ENCODE measurements at regions not wholly inside any gene's neighbourhood (a gene's known extent, or its start where the extent isn't known, plus 50 kb on each side); places are given as distances from the start of the nearest gene placed in this dataset.

DNA sequence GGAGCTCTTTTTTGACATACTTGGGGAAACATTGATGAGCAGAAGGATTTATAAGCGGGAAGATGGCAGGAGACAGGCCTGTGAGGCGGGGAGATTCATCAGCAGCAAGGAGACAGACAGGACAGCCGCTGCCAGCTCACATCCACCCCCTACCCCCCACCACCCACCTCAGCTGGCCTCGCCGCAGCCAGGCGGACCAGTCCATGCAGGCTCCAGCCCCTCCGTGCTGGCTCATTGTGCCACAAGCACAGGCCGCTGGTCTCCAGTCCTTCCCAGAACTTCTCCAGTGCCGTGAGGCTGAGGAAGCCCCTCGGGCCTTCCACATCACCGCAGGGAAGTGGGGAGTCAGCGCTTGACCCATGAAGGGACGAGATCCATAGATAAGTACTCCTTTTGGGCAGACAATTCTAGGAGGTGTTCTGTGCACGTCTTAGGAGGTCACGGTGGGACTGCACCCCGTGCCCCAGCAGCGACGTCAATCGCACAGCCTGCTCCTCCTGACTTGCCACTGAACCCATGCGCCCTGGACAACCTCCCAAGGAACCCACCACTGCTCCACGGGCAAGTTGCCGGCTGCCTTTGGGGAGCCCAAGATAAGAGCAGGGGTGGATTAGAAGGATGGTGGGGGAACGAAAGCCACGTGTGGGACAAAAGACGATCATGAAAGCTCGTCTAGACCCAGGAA is 323.6 kb downstream of the C16orf95 start:
- DNase-seq = no peak
- TF ChIP-seq POLR2A (IDR thresholded peaks at IDR 0.05; ENCODE audit: low read length) (no peak), GATA1 (IDR thresholded peaks at IDR 0.05; ENCODE audit: low read depth, low read length) (no peak)

DNA sequence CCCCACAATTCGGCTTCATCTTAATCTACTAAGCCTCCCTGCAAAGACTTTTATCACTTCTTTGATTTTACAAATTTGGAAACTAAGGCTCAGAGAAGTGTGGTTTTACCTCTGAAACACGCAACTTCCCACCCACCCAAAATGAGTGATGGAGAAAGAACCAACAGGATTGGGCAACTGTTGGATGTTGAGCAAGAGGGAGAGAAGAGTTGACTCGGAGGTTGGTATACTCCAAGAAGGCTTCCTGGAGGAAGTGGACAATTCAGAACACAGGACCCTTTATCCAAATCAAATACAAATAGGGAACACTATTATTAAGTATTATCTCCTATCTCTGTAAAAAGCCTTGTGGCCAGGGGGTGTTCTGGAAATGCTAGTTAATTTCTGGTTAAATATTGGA is 323.0 kb downstream of the C16orf95 start:
- DNase-seq = no peak
- TF ChIP-seq POLR2A (IDR thresholded peaks at IDR 0.05; ENCODE audit: low read length) = no peak
- no peak for TF ChIP-seq GATA1 (IDR thresholded peaks at IDR 0.05; ENCODE audit: low read depth, low read length)

GRCh38 chr16:86994651-86995171 is 322.5 kb downstream of the C16orf95 start:
- no peak for DNase-seq
- no peak for TF ChIP-seq GATA1 (IDR thresholded peaks at IDR 0.05; ENCODE audit: low read depth, low read length)
- TF ChIP-seq POLR2A (IDR thresholded peaks at IDR 0.05; ENCODE audit: low read length) = no peak

DNA sequence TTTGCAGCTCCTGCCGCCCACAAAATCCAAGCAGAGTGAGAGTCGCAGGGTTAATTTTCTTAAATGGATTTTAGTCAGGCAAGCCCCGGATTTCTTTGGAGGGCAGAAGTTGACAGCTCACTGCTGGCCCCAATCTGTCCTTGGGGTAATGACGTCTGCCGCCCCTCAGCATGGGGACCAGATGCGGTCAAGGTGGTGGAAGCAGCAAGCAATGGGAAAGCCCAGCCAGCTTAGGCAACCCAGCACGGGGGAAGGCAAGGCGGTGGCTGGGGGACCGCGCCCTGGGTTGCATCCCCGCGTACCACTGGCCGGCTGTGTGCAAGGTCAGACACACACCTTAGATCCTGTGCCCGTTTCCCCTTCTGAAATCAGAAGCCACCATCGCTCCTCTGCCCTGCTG is 321.7 kb downstream of the C16orf95 start:
- no peak for DNase-seq
- TF ChIP-seq GATA1 (IDR thresholded peaks at IDR 0.05; ENCODE audit: low read depth, low read length) = no peak
- TF ChIP-seq POLR2A (IDR thresholded peaks at IDR 0.05; ENCODE audit: low read length) = no peak

DNA sequence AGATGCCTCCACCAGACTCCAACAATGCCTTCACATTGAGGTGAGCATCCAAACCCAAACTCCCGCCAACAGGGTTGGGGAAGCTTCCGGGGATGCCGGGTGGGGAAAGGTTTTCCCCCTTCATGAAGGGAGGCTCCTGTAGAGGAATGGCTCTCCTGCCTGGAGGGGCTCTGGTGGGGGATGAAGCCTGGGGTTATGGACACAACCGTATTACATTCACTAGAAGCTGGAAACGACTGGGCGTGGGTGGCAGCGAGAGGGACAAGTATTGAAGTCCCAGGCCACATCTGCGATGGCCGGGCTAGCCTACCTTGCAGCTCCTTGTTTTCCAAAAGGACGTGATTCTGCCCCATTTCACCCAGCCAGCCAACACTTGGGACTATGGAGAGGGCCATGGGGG is 321.1 kb downstream of the C16orf95 start:
- TF ChIP-seq POLR2A (IDR thresholded peaks at IDR 0.05; ENCODE audit: low read length) (no peak), GATA1 (IDR thresholded peaks at IDR 0.05; ENCODE audit: low read depth, low read length) (no peak)
- no peak for DNase-seq

- TF ChIP-seq POLR2A (IDR thresholded peaks at IDR 0.05; ENCODE audit: low read length) (no peak), GATA1 (IDR thresholded peaks at IDR 0.05; ENCODE audit: low read depth, low read length) (no peak)
Measured at GRCh38 chr16:86997058-86997457, 320.1 kb downstream of the C16orf95 start.

DNA sequence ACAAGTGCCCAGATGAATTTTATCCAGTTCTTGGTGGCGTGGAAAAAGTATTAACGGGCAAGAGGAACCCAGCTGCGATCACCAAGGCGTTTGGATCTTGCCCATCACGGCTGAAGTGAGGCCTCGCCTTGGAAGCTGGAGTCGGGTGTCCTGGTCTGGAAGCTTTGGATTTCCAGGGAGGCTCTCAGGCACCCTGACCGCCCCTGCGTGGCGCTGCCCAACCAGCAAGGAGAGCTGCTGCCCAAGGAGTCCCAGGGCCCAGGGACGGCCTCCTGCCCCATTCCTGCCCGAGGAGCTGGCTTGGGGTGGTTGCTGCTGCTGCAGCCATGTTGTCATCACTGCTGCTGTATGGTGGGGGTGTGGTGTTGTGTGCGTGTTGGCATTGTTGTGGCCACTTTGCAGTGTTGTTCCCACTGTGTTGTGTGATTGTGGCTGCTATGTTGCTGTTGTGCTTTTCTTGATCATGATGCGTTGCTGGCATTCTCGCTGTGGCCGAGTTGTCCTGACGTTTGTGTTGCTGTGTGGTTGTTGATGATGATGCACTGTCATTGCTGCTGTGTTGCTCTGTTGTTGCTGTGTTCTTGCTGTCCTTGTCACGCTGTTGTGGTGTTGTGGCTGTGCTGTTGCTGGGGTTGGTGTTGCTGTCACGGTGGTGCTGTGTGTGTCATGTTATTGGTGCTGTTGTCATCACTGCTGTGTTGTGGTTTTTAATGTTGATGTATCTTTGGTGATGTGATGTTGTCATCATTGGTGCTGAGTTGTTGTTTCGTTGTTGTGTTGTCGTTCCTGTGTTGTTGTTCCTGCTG is 318.8 kb downstream of the C16orf95 start:
- no peak for DNase-seq
- TF ChIP-seq GATA1 (IDR thresholded peaks at IDR 0.05; ENCODE audit: low read depth, low read length) (no peak), POLR2A (IDR thresholded peaks at IDR 0.05; ENCODE audit: low read length) (no peak)

More at GRCh38 chr16:86997058-86997457, 320.1 kb downstream of the C16orf95 start:
- DNase-seq = no peak

DNA sequence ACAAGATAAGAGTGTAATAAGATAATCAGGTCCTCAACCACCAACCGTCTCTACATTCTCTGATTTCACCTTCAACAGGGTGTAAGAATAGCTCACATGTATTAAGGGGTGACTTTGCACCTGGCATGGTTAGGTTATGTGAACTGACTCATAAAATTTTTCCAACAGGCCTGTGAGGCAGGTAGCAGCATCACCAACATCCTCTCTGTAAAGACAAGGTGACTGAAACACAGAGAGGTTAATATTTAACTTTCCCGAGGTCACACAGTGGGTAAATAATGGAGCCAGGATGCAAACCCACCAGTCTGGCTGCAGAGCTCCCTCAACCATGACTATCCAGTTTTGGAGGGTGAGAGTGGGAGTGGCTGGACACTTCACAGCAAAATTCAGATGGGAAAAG is 317.2 kb downstream of the C16orf95 start:
- DNase-seq = no peak
- TF ChIP-seq POLR2A (IDR thresholded peaks at IDR 0.05; ENCODE audit: low read length) = no peak
- TF ChIP-seq GATA1 (IDR thresholded peaks at IDR 0.05; ENCODE audit: low read depth, low read length) = no peak

- no peak for TF ChIP-seq POLR2A (IDR thresholded peaks at IDR 0.05; ENCODE audit: low read length)
- TF ChIP-seq GATA1 (IDR thresholded peaks at IDR 0.05; ENCODE audit: low read depth, low read length) = no peak
- DNase-seq = no peak
Measured at GRCh38 chr16:87002717-87003413, 314.3 kb downstream of the C16orf95 start.

DNA sequence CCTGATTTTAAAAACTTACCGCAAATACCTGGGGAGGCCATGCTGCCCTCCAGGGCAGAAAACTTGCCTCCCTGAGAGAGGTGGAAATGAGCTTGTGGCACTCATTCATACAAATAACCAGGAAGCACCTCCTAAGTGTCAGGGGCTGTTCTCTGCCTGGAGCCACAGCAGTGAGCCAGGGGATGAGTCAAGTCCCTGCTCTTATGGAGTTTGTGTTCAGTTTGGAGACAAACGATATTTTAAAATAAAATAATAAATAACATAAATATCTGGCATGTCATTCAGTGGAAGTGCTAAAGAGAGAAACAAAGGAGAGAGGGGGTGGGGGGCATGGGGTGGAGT is 313.8 kb downstream of the C16orf95 start:
- DNase-seq = no peak
- TF ChIP-seq GATA1 (IDR thresholded peaks at IDR 0.05; ENCODE audit: low read depth, low read length) = no peak
- TF ChIP-seq POLR2A (IDR thresholded peaks at IDR 0.05; ENCODE audit: low read length) = no peak

- no peak for TF ChIP-seq GATA1 (IDR thresholded peaks at IDR 0.05; ENCODE audit: low read depth, low read length)
- DNase-seq = no peak
Measured at GRCh38 chr16:87006021-87006420, 311.2 kb downstream of the C16orf95 start.

DNA sequence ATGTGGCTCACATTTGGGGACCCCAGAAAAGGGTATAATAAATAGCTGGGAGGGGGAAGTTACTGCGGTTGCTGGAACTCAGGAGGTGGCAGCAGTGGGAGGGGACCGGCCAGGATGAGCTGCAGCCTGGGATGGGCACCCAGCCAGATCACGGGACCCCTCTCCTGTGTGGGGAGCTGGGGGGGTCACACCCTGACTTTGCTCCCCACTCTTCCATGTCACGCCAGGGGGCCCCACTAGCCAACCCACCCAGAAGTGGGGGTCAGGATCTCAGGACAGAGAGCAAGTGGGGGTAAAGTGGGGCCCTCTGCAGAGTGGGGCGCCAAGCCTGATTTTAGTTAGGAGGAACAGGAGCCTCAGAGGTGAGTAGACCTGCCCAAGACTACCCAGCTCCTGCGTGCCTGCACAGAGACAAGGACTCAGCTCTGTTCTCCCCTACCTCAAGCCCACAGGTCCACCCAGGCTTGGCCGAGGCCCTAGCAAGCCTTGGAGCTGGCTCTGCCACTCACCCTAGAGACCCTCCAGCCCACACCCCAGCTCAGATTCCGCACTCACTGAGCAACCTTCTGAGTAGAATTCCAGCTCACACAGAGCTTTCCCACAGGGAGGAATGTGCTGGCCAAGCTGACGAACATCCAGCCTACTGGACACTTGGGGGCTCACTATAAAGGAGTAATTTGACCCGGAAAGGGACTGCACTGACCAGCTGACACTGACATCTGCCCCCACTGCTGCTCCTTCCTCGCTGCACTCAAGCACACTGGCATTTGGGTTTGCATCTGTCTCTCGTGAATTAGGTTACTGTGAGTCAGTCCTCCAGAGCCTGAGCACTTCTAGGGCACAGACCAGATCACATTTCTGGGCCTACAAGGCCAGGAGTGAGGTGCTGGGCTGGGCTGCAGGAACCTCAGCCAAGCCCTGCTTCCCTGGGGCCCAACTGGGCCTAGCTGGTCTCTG is 310.1 kb downstream of the C16orf95 start:
- no peak for TF ChIP-seq GATA1 (IDR thresholded peaks at IDR 0.05; ENCODE audit: low read depth, low read length)
- no peak for TF ChIP-seq POLR2A (IDR thresholded peaks at IDR 0.05; ENCODE audit: low read length)
- no peak for DNase-seq

GRCh38 chr16:87007907-87008306 is 309.3 kb downstream of the C16orf95 start:
- TF ChIP-seq GATA1 (IDR thresholded peaks at IDR 0.05; ENCODE audit: low read depth, low read length) = no peak
- no peak for TF ChIP-seq POLR2A (IDR thresholded peaks at IDR 0.05; ENCODE audit: low read length)
- DNase-seq = no peak

All from erythroblast (primary cell).